ENCODE measurements at regions not wholly inside any gene's neighbourhood (a gene's known extent, or its start where the extent isn't known, plus 50 kb on each side); places are given as distances from the start of the nearest gene placed in this dataset.

- DNase-seq = peak; percentile 3
Measured at GRCh38 chr20:22465622-22466446, 118.5 kb downstream of the FOXA2 start.

- no peak for DNase-seq
Measured at GRCh38 chr20:22464312-22465003, 119.9 kb downstream of the FOXA2 start.

GRCh38 chr20:22462975-22463914, 121.1 kb downstream of the FOXA2 start:
- DNase-seq = peak; percentile 33

- DNase-seq = no peak
Measured at GRCh38 chr20:22460803-22461202, 123.6 kb downstream of the FOXA2 start.

GRCh38 chr20:22460231-22460630, 124.1 kb downstream of the FOXA2 start:
- DNase-seq = no peak

GRCh38 chr20:22459754-22460153, 124.6 kb downstream of the FOXA2 start:
- no peak for DNase-seq

- DNase-seq = no peak
Measured at GRCh38 chr20:22456109-22456508, 128.3 kb downstream of the FOXA2 start.

GRCh38 chr20:22455259-22455658, 129.1 kb downstream of the FOXA2 start:
- DNase-seq = no peak

- peak; percentile 6 for DNase-seq
Measured at GRCh38 chr20:22453244-22454080, 130.9 kb downstream of the FOXA2 start.

GRCh38 chr20:22452442-22453011, 131.8 kb downstream of the FOXA2 start:
- no peak for DNase-seq

GRCh38 chr20:22450537-22450936, 133.8 kb downstream of the FOXA2 start:
- no peak for DNase-seq

- DNase-seq = no peak
Measured at GRCh38 chr20:22449188-22449973, 135.0 kb downstream of the FOXA2 start.

- DNase-seq = no peak
Measured at GRCh38 chr20:22447447-22447778, 137.0 kb downstream of the FOXA2 start.

GRCh38 chr20:22446613-22447446, 137.5 kb downstream of the FOXA2 start:
- DNase-seq = no peak

GRCh38 chr20:22442318-22442717, 142.1 kb downstream of the FOXA2 start:
- DNase-seq = no peak

- DNase-seq = no peak
Measured at GRCh38 chr20:22438926-22439325, 145.4 kb downstream of the FOXA2 start.

- DNase-seq = no peak
Measured at GRCh38 chr20:22438346-22438745, 146.0 kb downstream of the FOXA2 start.

- no peak for DNase-seq
Measured at GRCh38 chr20:22437354-22437753, 147.0 kb downstream of the FOXA2 start.

GRCh38 chr20:22431419-22431818, 153.0 kb downstream of the FOXA2 start:
- no peak for DNase-seq

GRCh38 chr20:22430746-22431168, 153.6 kb downstream of the FOXA2 start:
- no peak for DNase-seq

Data from NCI-H226 (cell line).